Fibroblast of lung (primary cell): ENCODE measurements at regions not wholly inside any gene's neighbourhood (a gene's known extent, or its start where the extent isn't known, plus 50 kb on each side); places are given as distances from the start of the nearest gene placed in this dataset.

ENCODE experiments used
- DNase-seq, 2 donors: peaks; one replicate each; pipeline versions ENCODE4 v3.0.0 to v3.0.0-alpha.2; 2010; ENCODE audit warnings: low read depth in 2 of 2
- H2AFZ ChIP-seq: 2 replicates; pipeline ENCODE4 v1.5.1; 2012; ENCODE audit warnings: low read length, control low read depth, inconsistent platforms
- H3K27ac ChIP-seq: 2 replicates; pipeline ENCODE4 v1.5.1; 2011; ENCODE audit warnings: low read length, control low read depth; ENCODE audit not compliant: insufficient read depth
- H3K27me3 ChIP-seq: 2 replicates; pipeline ENCODE4 v1.5.1; 2011; ENCODE audit warnings: mild to moderate bottlenecking, low read length; ENCODE audit not compliant: control insufficient read depth, insufficient read depth
- H3K36me3 ChIP-seq: 2 replicates; pipeline ENCODE4 v1.5.1; 2011; ENCODE audit warnings: low read length; ENCODE audit not compliant: control insufficient read depth, insufficient read depth
- H3K4me1 ChIP-seq: 2 replicates; pipeline ENCODE4 v1.5.1; 2011; ENCODE audit warnings: low read length; ENCODE audit not compliant: control insufficient read depth, insufficient read depth; ENCODE audit errors: extremely low read depth
- H3K4me2 ChIP-seq: 2 replicates; pipeline ENCODE4 v1.5.1; 2011; ENCODE audit warnings: low read length, control low read depth; ENCODE audit not compliant: insufficient read depth; ENCODE audit errors: extremely low read depth
- H3K4me3 ChIP-seq, 4 experiments: fragments of 200-600 bp in 1 of 4; sonication (generic) in 1 of 4; replicated peaks in 1 of 4; 2 replicates each; pipeline ENCODE4 v1.5.1; 2011 to 2016; ENCODE audit warnings: low read length in 4 of 4, low read depth in 3 of 4, mild to moderate bottlenecking in 3 of 4, control low read depth in 2 of 4, inconsistent platforms in 1 of 4, mixed read lengths in 1 of 4; ENCODE audit not compliant: insufficient read depth in 1 of 4; ENCODE audit errors: control extremely low read depth in 1 of 4
- H3K79me2 ChIP-seq: 2 replicates; pipeline ENCODE4 v1.5.1; 2012; ENCODE audit warnings: mild to moderate bottlenecking, low read length, inconsistent platforms; ENCODE audit not compliant: control insufficient read depth, insufficient read depth
- H3K9ac ChIP-seq: 2 replicates; pipeline ENCODE4 v1.5.1; 2011; ENCODE audit warnings: mild to moderate bottlenecking, low read length, control low read depth; ENCODE audit not compliant: insufficient read depth
- H3K9me3 ChIP-seq: 2 replicates; pipeline ENCODE4 v1.5.1; 2012; ENCODE audit warnings: low read depth, low read length; ENCODE audit not compliant: control insufficient read depth, insufficient read depth
- H4K20me1 ChIP-seq: 2 replicates; pipeline ENCODE4 v1.5.1; 2011; ENCODE audit warnings: low read length; ENCODE audit not compliant: control insufficient read depth, insufficient read depth; ENCODE audit errors: extremely low read depth
- EZH2 ChIP-seq: IDR thresholded peaks from 2 replicates; pipeline ENCODE4 v1.5.1; 2012; ENCODE audit warnings: low read length, control low read depth, mild to moderate bottlenecking; ENCODE audit errors: missing control alignments
- TF ChIP-seq, protein P1 (sequence below), 2 donors: IDR thresholded peaks in 1 of 2; conservative IDR thresholded peaks in 1 of 2; 1 replicate in 1 of 2; 2 replicates in 1 of 2; pipeline ENCODE4 v1.5.1; 2011 to 2012; ENCODE audit warnings: low read length in 2 of 2, control low read depth in 1 of 2, inconsistent platforms in 1 of 2, low read depth in 1 of 2, mild to moderate bottlenecking in 1 of 2

DNA sequence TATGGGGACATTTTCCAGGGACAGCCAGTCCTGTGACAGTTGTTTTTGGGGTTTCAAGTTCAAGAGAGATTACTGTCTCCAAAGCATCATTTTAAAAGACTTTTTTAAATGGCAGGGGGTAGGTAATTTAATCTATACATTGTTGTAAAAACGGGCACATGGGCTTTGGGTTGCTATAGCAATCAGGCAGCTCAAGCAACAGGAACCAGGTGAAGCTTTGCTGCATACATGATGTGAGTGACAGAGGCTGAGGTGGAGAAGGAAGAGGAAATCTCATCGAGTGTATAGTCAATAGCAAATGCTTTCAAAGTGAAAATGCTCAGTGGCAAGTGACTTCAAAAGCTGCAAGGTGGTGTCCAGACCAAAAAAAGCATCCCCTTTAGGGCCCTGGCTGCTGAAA, 277.4 kb upstream of the JAG1 start:
- Histone ChIP-seq H3K27me3 (no peaks in the 10 kb centered on the region), H3K9ac (no peak overlapping the region), H3K27ac (no peak overlapping the region), H3K4me1 (no peaks in the 10 kb centered on the region), H2AFZ (no peak overlapping the region), H3K36me3 (no peaks in the 10 kb centered on the region), H4K20me1 (no peaks in the 10 kb centered on the region), H3K9me3 (no peaks in the 10 kb centered on the region), H3K4me2 (no peak overlapping the region), H3K4me3 (no peak overlapping the region), H3K79me2 (no peaks in the 10 kb centered on the region)
- no peak for DNase-seq
- TF ChIP-seq, protein P1, sequence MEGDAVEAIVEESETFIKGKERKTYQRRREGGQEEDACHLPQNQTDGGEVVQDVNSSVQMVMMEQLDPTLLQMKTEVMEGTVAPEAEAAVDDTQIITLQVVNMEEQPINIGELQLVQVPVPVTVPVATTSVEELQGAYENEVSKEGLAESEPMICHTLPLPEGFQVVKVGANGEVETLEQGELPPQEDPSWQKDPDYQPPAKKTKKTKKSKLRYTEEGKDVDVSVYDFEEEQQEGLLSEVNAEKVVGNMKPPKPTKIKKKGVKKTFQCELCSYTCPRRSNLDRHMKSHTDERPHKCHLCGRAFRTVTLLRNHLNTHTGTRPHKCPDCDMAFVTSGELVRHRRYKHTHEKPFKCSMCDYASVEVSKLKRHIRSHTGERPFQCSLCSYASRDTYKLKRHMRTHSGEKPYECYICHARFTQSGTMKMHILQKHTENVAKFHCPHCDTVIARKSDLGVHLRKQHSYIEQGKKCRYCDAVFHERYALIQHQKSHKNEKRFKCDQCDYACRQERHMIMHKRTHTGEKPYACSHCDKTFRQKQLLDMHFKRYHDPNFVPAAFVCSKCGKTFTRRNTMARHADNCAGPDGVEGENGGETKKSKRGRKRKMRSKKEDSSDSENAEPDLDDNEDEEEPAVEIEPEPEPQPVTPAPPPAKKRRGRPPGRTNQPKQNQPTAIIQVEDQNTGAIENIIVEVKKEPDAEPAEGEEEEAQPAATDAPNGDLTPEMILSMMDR (conservative IDR thresholded peaks at IDR 0.05 in 1 of 2, IDR thresholded peaks at IDR 0.05 in 1 of 2; ENCODE audit: low read depth in 1 of 2, low read length in 2 of 2) = no peak
- no peak for TF ChIP-seq EZH2

DNA sequence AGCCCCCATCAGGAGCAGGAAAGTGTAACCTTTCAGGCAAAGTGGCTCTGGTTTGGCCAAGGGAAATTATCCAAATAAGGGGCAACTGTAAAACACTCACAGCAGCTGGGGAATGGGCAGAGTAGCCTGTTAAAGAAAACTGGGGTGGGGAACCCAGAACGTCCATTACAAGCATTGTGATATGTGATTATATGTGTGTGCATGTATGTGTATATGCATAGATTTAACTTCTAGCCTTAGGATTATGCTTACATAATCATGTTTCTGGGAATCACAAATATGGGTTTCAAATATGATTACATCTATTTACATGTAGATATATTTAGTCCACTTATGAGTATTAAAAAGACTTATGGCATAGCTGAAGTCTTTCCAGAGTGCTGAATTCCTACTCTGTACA, 278.1 kb upstream of the JAG1 start:
- Histone ChIP-seq H3K27me3 (no peaks in the 10 kb centered on the region), H3K27ac (no peak overlapping the region), H3K9ac (no peak overlapping the region), H3K4me1 (no peaks in the 10 kb centered on the region), H4K20me1 (no peaks in the 10 kb centered on the region), H3K79me2 (no peaks in the 10 kb centered on the region), H2AFZ (no peak overlapping the region), H3K4me2 (no peak overlapping the region), H3K4me3 (no peak overlapping the region), H3K36me3 (no peaks in the 10 kb centered on the region), H3K9me3 (no peaks in the 10 kb centered on the region)
- TF ChIP-seq, protein P1 (conservative IDR thresholded peaks at IDR 0.05 in 1 of 2, IDR thresholded peaks at IDR 0.05 in 1 of 2; ENCODE audit: low read depth in 1 of 2, low read length in 2 of 2) = no peak
- no peak for TF ChIP-seq EZH2
- DNase-seq = no peak

DNA sequence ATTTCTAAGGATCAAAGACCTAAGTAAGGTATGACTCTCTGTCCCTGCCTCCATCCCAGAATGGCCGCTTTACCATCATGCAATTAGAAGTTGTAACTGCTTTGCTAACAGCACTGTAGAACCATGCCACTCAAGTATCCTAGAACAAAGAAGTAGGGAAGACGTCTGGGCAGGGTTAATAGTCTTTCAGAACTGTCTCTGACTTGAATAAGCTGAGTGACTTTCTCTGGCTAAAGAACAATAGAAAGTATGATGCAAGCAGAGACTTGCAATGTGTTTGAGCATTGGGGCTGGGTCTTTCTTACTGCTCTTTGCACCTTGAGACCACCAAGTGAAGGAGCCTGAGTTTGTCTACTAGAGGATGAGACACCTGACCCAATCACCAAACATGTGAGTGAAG, 279.6 kb upstream of the JAG1 start:
- TF ChIP-seq EZH2 = no peak
- TF ChIP-seq, protein P1 (conservative IDR thresholded peaks at IDR 0.05 in 1 of 2, IDR thresholded peaks at IDR 0.05 in 1 of 2; ENCODE audit: low read depth in 1 of 2, low read length in 2 of 2) = no peak
- Histone ChIP-seq H4K20me1 (no peaks in the 10 kb centered on the region), H3K27ac (no peak overlapping the region), H3K36me3 (no peaks in the 10 kb centered on the region), H3K4me2 (no peak overlapping the region), H3K27me3 (no peaks in the 10 kb centered on the region), H3K9me3 (no peaks in the 10 kb centered on the region), H3K79me2 (no peaks in the 10 kb centered on the region), H2AFZ (no peak overlapping the region), H3K4me3 (no peak overlapping the region), H3K9ac (no peak overlapping the region), H3K4me1 (no peaks in the 10 kb centered on the region)
- DNase-seq = no peak
